SW480 (cell line): ENCODE measurements at regions not wholly inside any gene's neighbourhood (a gene's known extent, or its start where the extent isn't known, plus 50 kb on each side); places are given as distances from the start of the nearest gene placed in this dataset.
"Not testable (repeated sequence)": the region's sequence is repeated elsewhere in the genome, so short reads cannot be mapped to it uniquely, and the experiment has no call there.

Experiments used
- DNase-seq: peaks from one replicate; pipeline ENCODE4 v3.0.0-alpha.2; 2016; ENCODE audit warnings: low spot score

- no peak for DNase-seq
These were observed 479.3 kb downstream of the IRS1 start for GRCh38 chr2:226320076-226320948.

- DNase-seq = no peak
These were observed 481.6 kb downstream of the IRS1 start for GRCh38 chr2:226317970-226318369.

- no peak for DNase-seq
These were observed 486.6 kb downstream of the IRS1 start for GRCh38 chr2:226313060-226313459.

- DNase-seq = no peak
These were observed 487.5 kb downstream of the IRS1 start for GRCh38 chr2:226312155-226312554.

GRCh38 chr2:226310146-226310545, 489.5 kb downstream of the IRS1 start:
- DNase-seq = no peak

GRCh38 chr2:226308986-226309385, 490.6 kb downstream of the IRS1 start:
- DNase-seq = no peak

- DNase-seq = no peak
These were observed 491.3 kb downstream of the IRS1 start for GRCh38 chr2:226308323-226308680.

GRCh38 chr2:226307487-226308322, 491.9 kb downstream of the IRS1 start:
- no peak for DNase-seq

- no peak for DNase-seq
These were observed 492.7 kb downstream of the IRS1 start for GRCh38 chr2:226306969-226307368.

GRCh38 chr2:226304308-226304707, 495.3 kb downstream of the IRS1 start:
- DNase-seq = no peak

GRCh38 chr2:226303707-226304106, 495.9 kb downstream of the IRS1 start:
- no peak for DNase-seq

- DNase-seq = no peak
These were observed 499.3 kb downstream of the IRS1 start for GRCh38 chr2:226300196-226300886.

- DNase-seq = no peak
These were observed 499.8 kb downstream of the IRS1 start for GRCh38 chr2:226299771-226300170.

GRCh38 chr2:226295681-226296080, 503.9 kb downstream of the IRS1 start:
- DNase-seq = no peak

GRCh38 chr2:226295123-226295522, 504.5 kb downstream of the IRS1 start:
- DNase-seq = no peak

GRCh38 chr2:226291281-226291680, 508.3 kb downstream of the IRS1 start:
- not testable (repeated sequence) for DNase-seq

GRCh38 chr2:226286916-226287315, 512.7 kb downstream of the IRS1 start:
- no peak for DNase-seq

GRCh38 chr2:226283796-226284195, 515.8 kb downstream of the IRS1 start:
- DNase-seq = no peak

GRCh38 chr2:226282151-226282550, 517.5 kb downstream of the IRS1 start:
- no peak for DNase-seq

- DNase-seq = not testable (repeated sequence)
These were observed 519.5 kb downstream of the IRS1 start for GRCh38 chr2:226280136-226280535.

GRCh38 chr2:226275215-226275614, 524.4 kb downstream of the IRS1 start:
- DNase-seq = no peak

- no peak for DNase-seq
These were observed 525.5 kb downstream of the IRS1 start for GRCh38 chr2:226274143-226274542.

- no peak for DNase-seq
These were observed 526.2 kb downstream of the IRS1 start for GRCh38 chr2:226273440-226273839.
